ENCODE measurements at regions not wholly inside any gene's neighbourhood (a gene's known extent, or its start where the extent isn't known, plus 50 kb on each side); places are given as distances from the start of the nearest gene placed in this dataset.

DNA sequence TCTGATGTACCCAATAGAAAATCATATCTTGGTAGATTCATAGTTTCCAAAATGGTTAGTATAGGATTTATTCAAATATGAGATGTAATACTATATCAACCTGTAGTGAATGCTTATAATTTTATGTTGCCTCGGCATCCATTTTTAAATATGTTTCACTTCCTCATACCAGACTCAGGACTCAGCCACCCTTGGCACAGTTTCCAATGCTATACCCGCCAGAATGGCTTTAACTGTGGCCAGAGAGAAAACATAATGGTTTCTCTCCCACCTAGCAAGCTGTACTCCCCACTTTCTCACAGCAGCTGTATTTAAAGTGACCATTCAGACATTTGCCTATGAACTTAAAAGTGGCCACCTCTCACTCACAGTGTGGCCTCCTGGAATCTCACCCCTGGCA lies 466.6 kb upstream of the PABPC4L start:
- TF ChIP-seq, protein P1, sequence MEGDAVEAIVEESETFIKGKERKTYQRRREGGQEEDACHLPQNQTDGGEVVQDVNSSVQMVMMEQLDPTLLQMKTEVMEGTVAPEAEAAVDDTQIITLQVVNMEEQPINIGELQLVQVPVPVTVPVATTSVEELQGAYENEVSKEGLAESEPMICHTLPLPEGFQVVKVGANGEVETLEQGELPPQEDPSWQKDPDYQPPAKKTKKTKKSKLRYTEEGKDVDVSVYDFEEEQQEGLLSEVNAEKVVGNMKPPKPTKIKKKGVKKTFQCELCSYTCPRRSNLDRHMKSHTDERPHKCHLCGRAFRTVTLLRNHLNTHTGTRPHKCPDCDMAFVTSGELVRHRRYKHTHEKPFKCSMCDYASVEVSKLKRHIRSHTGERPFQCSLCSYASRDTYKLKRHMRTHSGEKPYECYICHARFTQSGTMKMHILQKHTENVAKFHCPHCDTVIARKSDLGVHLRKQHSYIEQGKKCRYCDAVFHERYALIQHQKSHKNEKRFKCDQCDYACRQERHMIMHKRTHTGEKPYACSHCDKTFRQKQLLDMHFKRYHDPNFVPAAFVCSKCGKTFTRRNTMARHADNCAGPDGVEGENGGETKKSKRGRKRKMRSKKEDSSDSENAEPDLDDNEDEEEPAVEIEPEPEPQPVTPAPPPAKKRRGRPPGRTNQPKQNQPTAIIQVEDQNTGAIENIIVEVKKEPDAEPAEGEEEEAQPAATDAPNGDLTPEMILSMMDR (conservative IDR thresholded peaks at IDR 0.05) = no peak
- no peak for TF ChIP-seq EZH2 (IDR thresholded peaks at IDR 0.05; ENCODE audit: low read depth)
